Mucosa of gallbladder (tissue), 1 donor: ENCODE measurements at regions not wholly inside any gene's neighbourhood (a gene's known extent, or its start where the extent isn't known, plus 50 kb on each side); places are given as distances from the start of the nearest gene placed in this dataset.

Source experiments
- DNase-seq: peaks from one replicate; pipeline ENCODE4 v3.0.0-alpha.2; 2020; ENCODE audit warnings: low spot score
- donor health status: DM: no; HTN: no; CAD: no.

DNA sequence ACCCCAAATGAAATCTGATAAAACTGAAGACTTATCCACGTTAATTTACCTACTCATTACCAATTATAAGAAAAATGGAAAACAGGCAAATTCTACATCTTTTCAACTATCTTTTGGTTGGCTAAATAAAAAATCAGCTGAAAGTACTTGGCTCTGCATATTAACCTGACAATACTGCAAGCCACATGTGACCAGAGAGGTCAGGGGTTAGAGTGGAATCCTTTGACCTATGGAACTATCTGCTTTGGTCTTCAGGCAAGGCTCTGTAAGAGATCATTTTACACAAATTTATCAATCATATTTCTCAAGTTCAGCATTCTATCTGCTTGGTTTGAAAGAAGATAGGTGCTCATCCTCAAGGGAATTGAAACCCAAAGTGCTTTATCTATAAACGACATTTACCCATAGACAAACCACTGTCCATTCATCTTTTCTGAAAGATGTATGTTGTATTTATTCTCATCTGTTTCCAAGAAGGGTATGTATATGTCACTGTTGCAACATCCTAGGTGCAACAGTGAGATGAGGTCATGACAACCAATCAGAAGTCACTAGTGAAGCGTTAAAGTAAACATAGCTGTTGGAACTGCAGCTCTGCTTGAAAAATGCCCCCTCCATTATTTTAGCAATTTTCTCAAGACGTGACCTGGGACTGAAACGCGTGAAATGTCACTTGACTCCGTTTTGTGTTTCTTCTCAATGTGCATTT lies 144.9 kb upstream of the POU5F2 start:
- DNase-seq: no peak

DNA sequence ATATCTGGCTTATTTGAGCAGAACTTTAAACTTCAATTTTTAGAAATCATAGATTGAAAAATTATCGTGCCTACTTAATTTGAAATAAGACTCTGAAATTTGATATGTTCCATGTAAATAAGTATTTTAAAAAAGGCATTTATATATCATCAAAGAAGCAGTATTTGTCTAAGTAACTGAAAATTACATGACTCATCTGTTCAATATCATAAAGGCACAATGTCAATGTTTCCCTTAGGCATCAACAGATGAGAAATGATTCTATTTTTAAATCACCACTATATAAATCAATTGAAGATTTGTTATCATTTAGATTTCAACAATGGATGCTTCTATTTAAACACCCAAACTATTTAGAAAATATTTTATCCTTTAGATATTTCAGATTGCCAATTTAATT lies 142.9 kb upstream of the POU5F2 start:
- no peak for DNase-seq

DNA sequence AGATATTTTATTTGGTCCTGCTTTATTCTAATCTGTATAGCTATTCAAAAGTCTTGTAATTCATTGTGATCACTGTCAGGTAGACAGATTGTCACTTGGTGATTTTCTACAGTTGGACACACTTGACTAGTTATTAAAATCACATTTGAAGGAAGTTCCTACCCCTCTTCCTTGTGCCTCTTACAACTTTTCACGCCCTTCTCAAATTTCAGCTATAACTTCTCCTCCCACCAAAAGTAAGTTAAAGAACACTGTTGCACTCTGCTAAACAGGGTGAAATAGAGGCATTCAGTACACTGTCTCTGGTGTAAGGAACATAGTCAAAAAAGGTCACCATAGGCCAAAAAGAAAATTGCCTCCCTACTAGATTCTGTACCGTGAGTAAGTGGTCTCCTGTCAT lies 142.1 kb upstream of the POU5F2 start:
- DNase-seq: no peak

DNA sequence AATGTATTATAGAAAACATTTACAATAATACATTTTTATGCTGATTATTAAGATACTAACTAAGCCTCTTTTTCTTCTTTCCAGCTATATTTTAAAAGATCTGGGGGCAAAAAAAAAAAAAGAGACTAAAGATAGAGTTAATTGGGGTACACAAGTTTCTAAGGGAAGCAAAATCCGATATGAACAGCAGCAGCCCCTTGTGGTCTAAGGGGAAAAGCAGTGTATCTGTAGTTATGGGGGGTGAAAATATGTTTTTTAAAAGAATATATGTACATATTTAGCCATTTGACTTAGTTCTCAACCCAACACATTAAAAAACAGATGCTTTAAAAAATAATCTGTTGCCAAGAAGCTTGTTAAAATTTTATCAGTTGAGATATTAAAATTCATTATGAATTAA lies 134.3 kb upstream of the POU5F2 start:
- DNase-seq: no peak

DNA sequence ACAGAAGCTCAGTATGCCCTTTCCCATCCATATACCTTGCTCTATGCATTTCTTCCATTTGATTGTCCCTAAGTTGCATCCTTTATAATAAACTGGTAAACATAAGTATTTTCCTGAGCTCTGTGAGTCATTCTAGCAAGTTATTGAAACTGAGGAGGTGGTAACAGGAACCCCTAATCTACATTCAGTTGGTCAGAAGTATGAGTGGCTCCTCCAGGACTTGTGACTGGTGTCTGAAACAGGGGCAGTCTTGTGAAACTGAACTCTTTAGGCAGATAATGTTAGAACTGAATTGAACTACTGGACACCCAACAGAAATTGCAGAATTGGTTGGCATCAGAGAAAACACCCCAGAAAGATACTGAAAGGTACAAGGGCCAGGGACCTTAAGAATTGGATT lies 133.1 kb upstream of the POU5F2 start:
- DNase-seq: no peak

DNA sequence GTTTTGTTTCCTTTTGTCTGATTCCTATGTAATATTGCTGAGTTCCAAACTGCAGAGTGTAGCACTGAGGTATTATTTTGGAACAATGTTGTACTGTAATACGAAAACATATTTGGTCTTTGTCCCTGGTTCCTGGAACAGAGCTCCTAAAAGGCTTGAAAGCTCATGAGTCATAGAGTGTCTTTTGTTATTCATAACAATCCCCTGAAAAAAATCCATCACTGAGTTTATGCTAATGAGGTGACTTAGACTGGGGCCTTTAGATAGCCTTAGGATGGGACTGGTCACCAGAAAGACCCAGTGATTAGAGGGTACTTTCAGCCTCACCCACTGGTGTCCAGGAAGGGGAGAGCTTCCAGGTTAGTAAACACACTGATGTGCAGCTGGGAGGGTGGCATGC lies 132.7 kb upstream of the POU5F2 start:
- DNase-seq: no peak

DNA sequence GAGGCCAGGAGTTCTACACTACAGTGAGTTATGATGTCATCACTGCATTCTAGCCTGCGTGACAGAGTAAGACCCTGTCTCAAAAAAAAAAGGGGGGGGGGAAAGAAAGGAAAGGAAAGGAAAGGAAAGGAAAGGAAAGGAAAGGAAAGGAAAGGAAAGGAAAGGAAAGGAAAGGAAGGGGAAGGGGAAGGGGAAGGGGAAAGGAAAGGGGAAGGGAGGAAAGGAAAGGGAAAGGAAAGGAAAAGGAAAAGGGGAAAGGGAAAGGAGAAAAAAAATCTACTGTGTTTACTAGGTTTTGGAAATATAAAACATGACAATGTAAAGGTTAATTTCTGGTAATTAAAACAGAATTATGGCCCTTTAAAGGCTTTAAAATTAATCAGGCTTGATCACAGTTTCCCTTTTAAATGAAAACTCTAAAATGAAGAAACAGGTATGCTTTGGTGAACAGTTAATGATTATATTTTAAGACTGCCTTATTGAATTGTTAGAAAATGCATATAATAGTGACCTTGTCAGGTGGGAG lies 131.9 kb upstream of the POU5F2 start:
- no peak for DNase-seq

DNA sequence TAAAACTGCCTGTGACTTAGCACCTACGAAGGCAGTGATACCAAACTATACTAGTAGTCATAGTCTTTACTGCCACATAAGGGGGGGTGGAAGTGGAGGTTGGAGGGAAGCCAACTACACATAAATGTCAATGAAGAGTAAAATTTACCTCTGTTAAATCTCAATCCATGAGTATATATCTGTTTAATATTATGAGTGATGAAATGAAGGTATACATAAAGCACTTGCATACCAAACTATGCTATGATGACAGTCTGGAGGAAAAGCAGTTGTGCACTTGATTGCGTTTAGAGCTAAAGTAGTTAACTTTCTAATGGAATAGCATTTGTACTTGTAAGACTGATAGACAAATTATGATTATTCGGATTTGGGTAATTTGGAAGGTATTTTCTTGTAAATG lies 129.2 kb upstream of the POU5F2 start:
- DNase-seq: no peak

DNA sequence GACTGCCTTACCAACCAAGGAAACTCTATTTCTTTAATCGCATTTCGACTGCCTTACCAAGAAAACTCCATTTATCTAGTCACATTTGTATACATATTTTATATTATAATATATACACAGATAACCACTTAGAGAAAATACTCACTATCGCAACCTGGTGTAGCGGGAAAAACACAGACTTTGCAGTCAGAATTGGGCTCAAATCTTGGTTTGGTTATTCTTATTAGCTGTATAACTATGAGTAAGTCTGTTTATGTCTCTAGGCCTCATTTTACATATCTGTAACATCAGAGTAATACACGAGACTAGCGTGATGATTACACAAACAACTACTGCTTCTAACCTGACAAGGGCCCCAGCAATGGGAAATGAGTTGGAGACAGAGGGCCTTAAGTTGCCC lies 127.5 kb upstream of the POU5F2 start:
- DNase-seq: no peak

DNA sequence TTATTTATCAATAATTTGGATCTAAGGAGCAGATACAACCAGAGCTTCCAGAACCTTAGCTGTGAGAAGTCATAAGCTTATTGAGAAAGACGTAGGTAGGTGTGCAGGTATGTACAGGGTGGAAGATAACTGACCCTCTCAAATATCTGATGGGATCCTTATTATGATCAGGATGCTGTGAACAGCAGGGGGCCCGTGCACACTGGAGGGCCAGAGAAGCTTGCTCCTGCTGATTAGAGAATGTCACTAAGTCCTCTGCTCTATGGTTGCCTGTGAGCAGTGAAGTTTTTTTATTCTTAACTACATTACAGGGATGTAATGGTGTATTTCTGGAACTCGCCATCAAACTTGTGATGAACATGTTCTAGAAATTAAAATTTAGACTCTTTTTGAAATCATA lies 108.9 kb upstream of the POU5F2 start:
- no peak for DNase-seq

DNA sequence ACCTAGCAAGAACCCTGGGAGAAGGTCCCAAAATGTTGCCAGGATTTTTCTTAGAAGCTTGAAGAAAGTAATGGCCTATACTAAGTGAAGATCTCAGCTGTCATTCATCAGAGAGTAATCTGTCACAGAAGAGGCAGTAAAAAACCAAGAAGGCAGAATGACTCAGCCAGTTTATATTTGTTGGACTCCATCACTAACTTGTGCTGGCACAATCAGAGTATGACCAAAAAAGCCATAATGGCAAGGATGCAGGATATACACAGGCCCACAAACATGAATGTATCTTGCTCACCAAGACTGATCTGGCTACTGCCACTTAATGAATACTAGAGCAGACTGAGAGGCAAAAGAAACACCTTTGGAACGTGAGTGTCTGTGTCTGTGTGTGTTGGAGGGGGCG lies 104.0 kb upstream of the POU5F2 start:
- no peak for DNase-seq

DNA sequence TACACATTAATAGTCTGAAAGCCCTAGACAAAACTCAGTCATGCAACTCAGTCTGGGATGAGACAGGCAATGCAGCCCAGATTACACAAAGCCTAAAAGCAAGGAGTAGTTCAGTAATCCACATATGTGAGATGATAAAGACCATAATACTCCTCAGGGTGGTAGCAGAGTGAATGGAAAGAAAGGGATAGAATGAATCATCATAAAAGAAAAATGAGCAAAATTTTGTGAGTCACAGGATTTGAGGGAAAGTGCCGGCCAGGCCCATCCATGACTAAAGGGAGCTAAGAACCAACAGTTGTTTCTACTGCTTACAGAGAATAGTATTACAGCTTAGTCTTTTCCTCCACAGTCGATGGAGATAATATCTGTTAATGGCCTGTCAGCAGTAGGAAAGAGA lies 90.0 kb upstream of the POU5F2 start:
- DNase-seq: no peak

DNA sequence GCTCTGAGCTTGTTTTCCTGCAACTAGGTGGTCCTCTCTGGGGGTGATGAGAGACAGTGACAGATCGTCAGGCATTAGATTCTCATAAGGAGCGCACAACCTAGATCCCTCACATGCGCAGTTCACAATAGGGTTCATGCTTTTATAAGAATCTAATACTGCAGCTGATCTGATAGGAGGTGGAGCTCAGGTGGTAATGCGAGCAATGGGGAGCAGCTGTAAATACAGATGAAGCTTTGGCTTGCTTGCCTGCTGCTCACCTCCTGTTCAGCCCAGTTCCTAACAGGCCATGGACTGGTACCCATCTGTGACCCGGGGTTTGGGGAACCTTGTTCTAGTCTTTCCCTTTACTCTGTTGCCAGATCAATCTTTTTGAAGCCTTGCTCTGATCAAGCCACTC lies 89.5 kb upstream of the POU5F2 start:
- DNase-seq: no peak

DNA sequence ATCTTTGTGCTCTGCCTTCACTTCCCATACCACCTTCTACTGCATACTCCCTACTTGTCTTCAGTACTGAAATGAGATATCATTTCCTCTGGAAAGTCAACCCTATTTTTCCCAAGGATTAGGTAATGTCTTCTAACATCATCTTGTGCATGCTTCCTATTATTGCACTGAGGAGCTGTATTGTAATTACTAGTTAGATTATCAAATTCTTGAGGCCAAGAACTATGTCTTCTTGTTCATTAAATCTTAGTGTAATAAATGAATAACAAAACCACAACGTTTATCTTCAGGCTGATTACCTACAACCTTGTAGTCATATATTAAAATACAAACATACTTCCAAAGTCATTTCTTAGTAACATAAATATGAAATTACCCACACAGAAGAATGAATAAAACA lies 87.9 kb upstream of the POU5F2 start:
- no peak for DNase-seq

DNA sequence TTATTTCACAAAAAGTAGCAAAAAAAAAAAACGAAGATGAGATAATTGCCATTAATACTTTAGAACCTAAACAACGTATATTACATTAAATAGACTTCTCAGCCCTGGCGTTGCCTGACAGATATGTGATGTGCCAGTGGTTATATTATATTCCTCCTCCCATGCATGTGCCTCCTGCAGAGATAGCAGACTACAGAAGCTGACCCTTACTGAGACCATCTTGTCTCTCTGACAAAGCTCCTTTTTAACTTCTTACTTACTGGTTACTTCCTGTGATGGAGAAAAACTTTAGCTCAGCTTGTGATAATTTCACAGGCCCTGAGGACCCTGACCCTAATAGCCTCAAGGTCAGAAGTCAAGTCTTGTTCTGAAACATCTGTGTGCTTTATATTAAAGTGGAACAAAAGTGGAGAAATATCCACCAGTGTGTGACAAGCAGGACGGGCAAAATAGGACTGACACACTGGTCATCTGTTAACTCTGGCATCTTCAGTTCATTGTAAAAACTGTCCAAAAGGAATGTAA lies 80.6 kb upstream of the POU5F2 start:
- DNase-seq: no peak

DNA sequence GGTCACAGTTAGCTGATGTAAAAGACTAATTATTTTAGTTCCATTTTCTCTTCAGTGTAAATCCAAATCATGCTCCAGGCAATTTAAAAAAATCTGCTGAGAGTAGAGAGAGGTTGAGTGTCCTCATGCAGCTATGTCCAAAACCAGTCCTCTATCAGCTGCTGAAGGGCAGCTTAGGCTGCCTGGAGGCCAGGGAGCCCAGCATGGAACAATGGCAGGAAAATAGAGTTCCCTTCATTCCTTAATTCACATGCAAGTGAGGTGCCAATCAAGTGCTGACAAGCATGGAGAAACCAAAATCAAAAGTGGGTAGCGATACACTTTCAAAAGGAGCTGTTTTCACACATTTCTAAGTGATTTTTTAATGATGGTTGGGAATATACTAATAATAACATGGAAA lies 78.3 kb upstream of the POU5F2 start:
- DNase-seq: no peak

DNA sequence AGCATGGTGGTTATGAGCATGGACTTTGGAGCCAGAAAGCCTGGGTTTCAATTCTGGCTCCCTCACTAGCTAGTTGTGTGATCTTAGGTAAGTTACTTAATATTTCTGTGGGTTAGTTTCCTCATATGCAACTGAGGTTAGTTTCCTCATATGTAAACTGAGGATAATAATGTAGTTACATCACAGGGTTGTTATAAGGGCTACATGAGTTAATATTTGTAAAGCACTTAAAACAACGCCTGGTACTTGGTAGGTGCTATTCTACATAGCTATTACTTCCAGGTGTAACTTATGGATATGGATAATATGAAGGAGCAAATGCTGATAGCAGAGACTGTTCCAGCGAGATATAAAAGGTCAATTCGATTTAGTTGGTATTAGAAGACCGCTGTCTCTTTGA lies 69.4 kb upstream of the POU5F2 start:
- no peak for DNase-seq

DNA sequence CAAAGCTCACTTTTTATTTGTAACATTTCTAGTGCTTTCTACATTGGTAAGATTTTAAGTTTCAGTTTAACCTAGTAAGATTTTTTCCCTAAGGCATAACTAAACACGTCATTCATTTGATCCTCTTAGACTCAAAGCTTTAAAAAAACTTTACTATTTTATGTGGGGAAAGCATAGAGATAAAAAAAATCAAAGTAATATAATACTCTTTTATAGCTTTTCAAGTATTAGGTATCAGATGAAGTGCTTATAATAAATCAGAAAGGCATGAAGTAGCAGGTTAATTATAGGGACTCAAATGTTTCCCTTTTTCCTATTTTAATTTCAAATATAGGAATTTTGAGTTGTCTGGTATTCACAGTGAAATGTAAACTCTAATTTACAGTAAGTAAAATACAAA lies 68.0 kb upstream of the POU5F2 start:
- no peak for DNase-seq

DNA sequence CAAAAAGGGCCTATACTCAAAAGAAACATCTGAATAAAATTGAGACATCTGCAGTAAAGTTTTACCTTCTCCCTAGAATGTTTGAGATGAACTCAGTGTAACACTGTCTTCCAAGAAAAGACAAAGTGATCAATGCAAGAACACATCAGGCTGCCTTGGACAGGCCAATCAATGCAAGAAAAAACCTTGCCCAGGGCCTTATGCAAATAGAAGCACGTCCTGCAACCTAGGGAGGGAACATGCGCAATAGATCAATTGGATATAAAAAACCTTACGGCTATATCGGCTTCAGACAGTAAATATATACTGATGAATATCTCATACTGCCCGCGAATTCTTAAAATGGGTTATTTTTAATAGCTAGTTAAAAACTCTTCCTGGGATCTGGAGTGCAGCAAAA lies 66.4 kb upstream of the POU5F2 start:
- DNase-seq: peak; percentile 50

DNA sequence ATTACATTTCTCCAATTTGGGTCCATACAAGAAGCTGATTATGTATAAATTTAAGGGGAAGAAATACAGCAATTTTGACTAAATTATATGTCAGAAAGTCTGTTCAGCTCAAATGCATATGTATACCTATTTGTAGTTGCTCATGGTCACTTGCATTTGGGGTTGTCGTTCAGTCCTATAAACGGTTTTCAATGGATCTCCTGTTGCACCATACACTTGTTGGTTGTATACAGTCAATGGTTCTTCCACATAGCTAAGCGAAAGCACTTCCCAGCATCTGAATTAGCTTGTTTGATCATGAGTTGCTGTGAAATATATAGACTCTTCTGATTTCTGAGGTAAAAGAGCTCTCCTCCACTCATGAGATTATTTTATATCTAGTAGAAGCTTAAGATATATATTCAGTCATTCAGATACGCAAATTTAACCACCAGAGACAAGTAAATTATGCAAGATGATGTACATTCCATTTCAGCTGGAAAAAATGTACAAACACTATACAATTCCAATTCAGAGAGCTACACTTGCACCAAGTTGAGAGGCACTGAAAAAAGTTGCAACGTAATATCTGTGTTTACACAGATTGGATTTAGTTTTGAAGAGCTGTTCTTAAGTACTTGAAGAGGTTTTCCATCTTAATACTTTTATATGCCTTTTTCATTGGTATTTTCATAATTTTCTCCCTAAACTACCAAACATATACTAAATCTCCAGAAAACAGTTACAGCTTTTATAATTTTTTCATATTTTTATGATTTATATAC lies 64.4 kb upstream of the POU5F2 start:
- no peak for DNase-seq

DNA sequence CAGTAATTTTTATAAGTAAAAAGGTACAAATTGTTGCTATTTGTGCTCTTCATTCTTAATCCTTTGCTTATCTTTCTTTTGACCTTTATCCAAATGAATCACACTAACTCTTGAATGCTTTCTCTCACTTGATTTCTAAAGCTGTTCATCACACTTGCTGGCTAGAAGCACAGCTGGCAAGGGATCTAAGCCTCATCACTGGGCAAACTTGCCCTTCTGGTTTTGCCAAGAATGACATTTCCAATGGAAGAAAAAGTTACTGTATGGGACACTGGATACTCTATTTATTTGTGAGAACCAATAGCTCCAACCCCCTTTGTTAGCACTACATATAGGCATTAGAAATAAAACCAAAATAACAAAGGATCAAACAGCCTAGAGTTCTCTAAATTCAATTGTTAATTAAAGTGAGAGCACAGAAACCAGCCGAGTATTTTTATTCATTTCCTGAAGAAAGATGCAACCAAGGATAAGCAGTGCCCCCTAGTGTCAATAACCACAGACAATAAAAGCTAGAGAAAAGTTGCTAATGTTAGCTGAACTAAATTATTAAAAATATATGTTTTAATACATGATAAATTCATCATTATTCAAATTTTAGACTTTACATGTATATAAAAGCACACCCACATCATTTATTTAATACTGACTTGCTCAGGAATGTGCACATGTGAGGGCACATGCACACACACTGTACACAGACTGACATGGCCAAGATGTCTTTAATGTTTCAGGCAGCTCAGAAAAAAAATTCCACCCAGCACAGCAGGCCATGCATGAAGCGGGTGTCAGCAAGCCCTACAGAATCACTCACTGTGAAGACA lies 59.8 kb upstream of the POU5F2 start:
- DNase-seq: peak; percentile 66

DNA sequence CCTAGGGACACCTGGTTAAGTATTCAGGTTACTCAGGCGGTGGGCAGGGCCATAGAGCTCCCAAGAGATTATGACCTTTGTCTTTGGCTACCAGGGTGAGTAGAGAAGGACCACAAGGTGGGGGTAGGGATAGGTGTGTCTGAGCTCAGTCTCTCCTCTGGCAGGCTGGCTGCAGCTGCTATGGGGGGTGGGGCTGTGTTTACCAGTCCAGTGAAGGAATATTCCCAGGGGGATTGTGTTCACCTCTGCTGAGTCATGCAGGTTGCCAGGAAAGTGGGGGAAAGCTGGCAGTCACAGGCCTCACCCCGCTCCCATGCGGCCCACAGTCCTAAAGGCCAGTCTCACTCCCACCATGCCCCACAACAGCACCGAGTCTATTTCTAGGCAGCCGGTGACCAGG lies 53.6 kb upstream of the POU5F2 start:
- DNase-seq: no peak
